GM18873 (cell line): ENCODE measurements at regions not wholly inside any gene's neighbourhood (a gene's known extent, or its start where the extent isn't known, plus 50 kb on each side); places are given as distances from the start of the nearest gene placed in this dataset.
"Not testable (repeated sequence)": the region's sequence is repeated elsewhere in the genome, so short reads cannot be mapped to it uniquely, and the experiment has no call there.

Source experiments
- ATAC-seq: cut with Tn5 transposase; IDR thresholded peaks from one replicate; pipeline ENCODE4 v1.9.1; 2021; ENCODE audit warnings: mild to moderate bottlenecking, moderate library complexity, moderate number of reproducible peaks; ENCODE audit not compliant: unreplicated experiment, low FRiP score

- ATAC-seq = no peak
Measured at GRCh38 chr1:190665045-190665444, 187.4 kb upstream of the BRINP3 start.

DNA sequence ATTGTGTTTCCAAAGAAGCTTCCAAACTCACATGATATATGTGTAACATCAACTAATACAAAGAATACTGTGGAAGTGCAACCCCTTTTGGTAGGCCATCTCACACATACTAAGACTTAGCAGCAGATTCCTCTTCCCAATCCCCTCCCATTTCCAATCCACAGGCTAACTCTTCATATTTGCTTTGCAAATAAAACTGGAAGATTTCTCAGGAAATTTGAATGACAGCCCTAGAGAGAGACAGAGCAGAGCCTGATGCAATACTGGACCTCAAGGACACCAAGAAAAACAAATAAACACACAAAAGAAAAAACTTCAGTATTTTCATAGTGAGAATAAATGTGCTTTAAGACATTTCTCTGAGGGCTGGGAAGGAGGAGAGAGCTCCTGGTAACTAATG is 190.2 kb upstream of the BRINP3 start:
- no peak for ATAC-seq

DNA sequence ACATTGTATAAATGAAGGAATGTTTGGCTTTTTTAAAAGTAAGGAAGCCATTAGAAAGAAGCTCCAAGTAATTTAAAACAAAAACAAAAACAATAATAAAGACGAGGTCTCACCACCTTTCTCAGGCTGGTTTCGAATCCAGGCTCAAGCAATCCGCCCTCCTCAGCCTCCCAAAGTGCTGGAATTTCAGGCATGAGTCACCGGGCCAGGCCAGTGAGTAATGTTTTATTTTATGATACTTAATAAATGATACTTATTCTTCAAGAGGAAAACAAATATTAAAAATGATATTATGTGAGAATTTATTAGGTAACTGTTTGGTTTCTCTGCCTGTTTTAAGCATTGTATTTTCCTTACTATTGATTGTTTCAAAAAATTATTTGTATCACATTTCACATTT is 201.4 kb upstream of the BRINP3 start:
- ATAC-seq = no peak

GRCh38 chr1:190679454-190679853 is 201.8 kb upstream of the BRINP3 start:
- ATAC-seq = no peak

DNA sequence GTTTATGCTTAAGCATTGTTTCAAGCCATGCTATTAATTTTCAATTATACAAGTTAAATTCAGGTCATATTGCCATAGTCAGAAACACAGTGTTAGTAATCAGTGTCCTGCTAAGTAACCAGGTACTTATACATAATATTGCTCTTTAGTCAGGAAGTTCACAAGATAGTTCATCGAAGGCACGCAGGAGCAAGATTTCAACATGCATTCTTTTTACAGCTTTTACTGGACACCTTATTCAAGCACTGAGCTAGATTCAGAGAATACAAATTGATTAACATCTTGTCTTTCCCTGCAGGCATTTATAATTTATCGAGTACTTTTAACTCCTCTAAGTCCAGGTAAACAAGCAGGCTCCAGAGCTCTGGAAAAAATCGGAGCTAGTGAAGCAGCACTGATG is 202.3 kb upstream of the BRINP3 start:
- no peak for ATAC-seq

DNA sequence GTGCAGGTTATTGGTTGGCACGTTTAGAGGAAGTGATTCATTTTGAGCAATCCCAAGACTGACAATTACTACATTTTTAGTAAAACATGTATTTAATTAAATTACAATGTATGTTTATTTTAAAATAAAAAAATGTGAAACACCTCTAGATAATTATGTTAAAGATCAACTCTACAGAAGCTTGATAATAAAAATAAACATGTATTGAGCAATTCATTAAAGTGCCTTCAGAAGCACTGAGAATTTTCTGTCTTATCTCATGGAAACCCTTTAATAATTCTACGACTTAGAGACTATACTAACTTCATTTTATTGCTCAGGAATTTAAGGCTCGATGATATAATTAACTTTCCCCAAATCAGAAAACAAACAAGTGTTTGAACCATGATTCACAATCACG is 208.0 kb upstream of the BRINP3 start:
- no peak for ATAC-seq

- ATAC-seq = no peak
Measured at GRCh38 chr1:190688096-190688495, 210.4 kb upstream of the BRINP3 start.

DNA sequence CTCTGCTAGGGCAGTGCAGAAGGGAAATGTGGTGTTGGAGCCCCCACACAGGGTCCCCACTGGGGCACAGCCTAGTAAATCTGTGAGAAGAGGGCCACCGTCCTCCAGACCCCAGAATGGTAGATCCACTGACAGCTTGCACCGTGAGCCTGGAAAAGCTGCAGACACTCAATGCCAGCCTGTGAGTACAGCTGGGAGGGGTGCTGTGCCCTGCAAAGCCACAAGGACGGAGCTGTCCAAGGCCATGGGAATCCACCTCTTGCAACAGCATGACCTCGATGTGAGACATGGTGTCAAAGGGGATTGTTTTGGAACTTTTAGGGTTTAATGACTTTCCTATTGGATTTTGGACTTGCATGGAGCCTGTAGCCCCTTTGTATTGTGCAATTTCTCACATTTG is 220.8 kb upstream of the BRINP3 start:
- not testable (repeated sequence) for ATAC-seq

GRCh38 chr1:190699165-190699564 is 221.5 kb upstream of the BRINP3 start:
- no peak for ATAC-seq

DNA sequence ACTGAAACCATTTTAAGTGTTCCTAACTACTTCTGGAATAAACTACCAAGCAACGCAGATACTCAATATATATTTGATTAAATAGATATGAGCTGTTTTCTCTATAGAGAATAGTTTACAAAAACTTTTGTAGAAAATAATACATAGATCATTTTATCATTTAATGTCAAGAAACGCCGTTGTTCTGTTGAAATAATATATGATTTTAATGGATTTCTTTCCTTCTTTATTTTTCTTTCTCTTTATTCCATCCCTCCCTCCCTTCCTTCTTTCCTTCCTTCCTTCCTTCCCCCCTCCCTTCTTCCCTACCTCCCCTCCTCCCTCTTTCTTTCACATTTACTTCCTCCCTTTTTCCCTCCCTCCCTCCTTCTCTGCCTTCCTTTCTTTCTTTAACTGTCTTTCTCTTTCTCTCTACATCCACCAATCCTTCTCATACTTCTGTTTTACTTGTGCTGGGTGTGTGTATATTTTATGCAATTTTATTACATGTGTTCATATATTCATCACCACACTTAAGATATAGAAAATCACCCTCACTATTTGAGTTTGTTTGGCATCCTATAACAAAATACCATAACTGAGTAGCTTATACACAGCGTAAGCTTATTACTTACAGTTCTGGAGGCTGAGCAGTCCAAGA is 230.9 kb upstream of the BRINP3 start:
- no peak for ATAC-seq

DNA sequence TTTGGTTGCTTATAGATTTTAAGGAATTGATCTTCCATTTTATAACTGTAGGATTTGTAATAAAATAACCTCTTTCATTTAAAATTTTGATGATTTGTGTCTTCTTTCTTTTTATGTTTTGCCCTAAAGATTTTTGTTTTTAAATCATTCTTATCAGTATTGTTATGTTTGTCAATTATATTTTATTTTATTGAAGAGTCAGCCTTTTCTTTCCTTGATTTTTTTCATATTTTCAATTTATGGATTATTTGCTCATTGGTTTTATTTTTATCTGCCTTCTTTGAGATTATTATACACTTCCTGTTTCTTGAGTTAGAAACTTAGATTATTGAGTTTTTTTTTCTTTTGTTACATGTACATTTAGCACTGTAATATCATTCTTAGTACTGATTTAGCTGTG is 233.4 kb upstream of the BRINP3 start:
- no peak for ATAC-seq

DNA sequence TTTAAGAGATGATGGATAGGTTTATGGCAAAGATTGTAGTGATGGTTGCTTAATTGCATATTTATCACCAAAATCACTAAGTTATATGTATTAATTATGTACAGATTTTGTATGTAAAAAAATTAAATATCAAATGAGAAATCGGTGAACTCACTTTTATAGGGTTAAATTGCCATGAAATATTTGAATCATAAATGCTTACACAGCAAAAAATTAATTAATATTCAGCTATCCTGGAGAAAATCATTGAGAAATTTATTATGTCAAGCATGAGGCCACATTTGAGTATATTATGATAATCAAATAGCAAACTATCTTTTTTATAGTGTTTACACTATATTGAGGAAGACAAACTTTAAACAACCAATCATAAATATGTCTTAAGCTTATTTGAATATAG is 239.4 kb upstream of the BRINP3 start:
- no peak for ATAC-seq

- no peak for ATAC-seq
Measured at GRCh38 chr1:190736971-190737590, 259.4 kb upstream of the BRINP3 start.

GRCh38 chr1:190738317-190738716 is 260.7 kb upstream of the BRINP3 start:
- no peak for ATAC-seq

DNA sequence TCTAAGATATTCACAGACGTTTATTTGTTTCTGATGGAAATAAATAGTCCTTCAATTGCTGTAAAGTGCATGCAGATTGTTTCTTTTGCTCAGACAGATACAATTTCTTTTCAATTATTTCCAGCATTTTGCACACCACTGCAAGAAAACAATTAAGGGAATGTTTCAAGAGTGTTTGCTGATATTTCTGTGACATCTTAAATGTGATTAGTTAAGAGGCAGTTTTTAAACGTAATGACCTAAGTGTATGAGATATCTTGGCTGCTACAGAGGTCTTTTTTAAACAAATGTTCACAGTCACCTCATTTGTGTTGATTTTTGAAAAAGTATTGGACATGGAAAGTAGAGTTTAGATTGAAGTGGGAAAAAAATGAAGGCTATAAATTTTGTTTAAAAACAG is 262.3 kb upstream of the BRINP3 start:
- ATAC-seq = no peak

DNA sequence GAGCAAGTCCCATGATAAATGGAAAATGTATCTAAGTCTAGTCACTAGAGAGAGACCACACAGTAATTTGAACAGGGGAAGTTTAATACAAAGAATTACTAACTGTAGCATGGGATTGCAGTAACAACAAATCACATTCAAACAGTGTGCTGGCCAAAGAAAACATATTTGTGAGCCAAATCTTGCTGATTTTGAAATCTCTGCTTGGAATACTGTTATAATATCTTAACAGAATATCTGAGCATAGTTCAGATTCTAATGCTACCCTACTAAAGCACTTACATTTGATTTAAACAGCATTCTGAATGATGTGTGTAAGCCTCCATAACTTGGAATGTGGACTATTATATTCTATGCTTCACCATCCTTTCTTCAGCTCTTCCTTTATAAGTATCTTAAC is 270.0 kb upstream of the BRINP3 start:
- no peak for ATAC-seq

- no peak for ATAC-seq
Measured at GRCh38 chr1:190752131-190752530, 274.5 kb upstream of the BRINP3 start.

DNA sequence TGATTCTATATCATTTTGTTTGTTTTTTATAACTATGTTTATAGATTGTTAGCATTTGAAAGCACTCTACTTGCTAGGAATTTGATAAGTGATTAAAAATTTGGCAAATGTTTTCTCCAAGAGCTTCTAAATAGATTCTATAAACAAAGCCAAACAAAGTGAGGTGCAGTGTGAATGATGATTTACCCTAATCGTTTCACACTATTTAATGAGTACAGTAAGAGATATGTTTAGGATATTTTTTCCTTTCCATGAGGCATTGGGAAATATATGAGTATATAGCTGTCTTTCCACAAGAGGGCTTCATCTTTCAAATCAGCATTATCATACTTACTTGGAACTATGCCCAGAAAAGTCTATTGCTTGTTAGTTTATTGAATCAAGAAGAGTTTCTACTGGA is 277.0 kb upstream of the BRINP3 start:
- ATAC-seq = no peak

GRCh38 chr1:190759807-190760206 is 282.1 kb upstream of the BRINP3 start:
- ATAC-seq = peak; percentile 64

- ATAC-seq = no peak
Measured at GRCh38 chr1:190762325-190762724, 284.7 kb upstream of the BRINP3 start.

- ATAC-seq = no peak
Measured at GRCh38 chr1:190792873-190793272, 315.2 kb upstream of the BRINP3 start.

DNA sequence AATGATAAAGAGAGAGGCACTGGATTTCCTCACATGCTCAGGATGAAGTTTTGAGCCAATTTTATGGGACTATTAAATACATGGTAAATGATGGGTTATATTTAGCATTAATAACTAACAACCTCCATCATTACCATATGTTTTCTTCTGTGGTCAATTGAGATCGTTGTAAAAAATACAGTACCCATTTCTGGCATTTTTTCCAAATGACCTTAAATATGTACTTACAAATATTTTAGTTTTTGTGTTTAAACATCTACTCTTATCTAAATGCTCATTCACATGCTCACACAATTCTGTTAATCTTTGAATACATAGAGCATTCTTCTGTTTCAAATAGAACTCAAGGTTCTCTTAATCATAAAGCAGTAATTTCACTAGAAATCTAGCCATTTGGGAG is 330.0 kb upstream of the BRINP3 start:
- ATAC-seq = no peak

DNA sequence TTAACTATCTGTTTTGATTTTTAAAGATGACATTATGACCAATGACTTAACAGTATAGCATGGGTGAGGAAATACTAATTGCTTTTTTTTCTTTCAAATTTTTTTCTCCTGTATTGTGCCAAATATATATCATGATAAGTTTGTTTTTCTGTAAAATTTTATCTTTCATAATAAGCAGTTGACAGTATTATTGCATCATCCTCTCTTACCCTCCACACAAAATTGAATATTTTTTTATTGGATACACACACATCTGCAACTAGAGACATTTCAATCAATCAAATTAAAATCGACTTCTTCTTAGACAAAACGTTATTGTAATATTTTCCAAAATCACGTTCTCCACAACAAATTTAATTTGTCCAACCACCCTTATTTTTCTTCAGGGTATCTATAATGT is 330.4 kb upstream of the BRINP3 start:
- ATAC-seq = no peak
